Gastroesophageal sphincter (tissue), 3 donors: ENCODE measurements at regions not wholly inside any gene's neighbourhood (a gene's known extent, or its start where the extent isn't known, plus 50 kb on each side); places are given as distances from the start of the nearest gene placed in this dataset.

Experiments
- CTCF ChIP-seq, 4 experiments: fragments of 200-600 bp in 2 of 4; fragments of 450-650 bp in 2 of 4; sonication (generic) in 1 of 4; IDR thresholded peaks; one replicate each; pipeline ENCODE4 v1.5.1; 2017 to 2019; ENCODE audit warnings: antibody characterized with exemption in 4 of 4, mild to moderate bottlenecking in 2 of 4, moderate library complexity in 2 of 4
- EP300 ChIP-seq: sonication (generic); formaldehyde crosslinking; IDR thresholded peaks from one replicate; pipeline ENCODE4 v1.6.1; 2017; ENCODE audit warnings: antibody characterized with exemption, mild to moderate bottlenecking
- POLR2A ChIP-seq, 2 donors: fragments of 450-650 bp; IDR thresholded peaks; one replicate each; pipeline ENCODE4 v1.6.1; 2017; ENCODE audit warnings: antibody characterized with exemption in 2 of 2, mild to moderate bottlenecking in 2 of 2, moderate library complexity in 1 of 2
- POLR2AphosphoS5 ChIP-seq: sonication (generic); formaldehyde crosslinking; IDR thresholded peaks from one replicate; pipeline ENCODE4 v1.6.1; 2017; ENCODE audit warnings: antibody characterized with exemption

DNA sequence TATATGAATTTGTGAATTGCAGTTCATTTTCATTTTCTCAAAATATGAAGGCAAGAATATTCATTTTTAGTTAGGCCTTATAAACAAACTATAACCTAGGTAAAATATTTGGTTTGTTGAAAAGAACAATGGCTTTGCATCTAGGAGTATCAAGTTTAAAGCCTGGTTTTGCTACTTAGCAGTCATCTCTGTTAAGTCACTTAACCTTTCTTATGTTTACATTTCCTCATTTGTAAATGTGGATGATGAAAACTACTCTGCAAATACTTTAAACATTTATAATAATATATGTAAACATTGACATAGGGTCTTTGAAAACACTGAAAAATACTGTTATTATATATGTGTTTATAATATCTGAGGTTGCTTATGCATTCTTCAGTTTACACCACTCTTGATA, 135.5 kb downstream of the CENPW start:
- TF ChIP-seq EP300 (no peak), CTCF (IDR thresholded peaks at IDR 0.05) (no peak), POLR2AphosphoS5 (no peak), POLR2A (IDR thresholded peaks at IDR 0.05) (no peak)
